Endothelial cell of umbilical vein (primary cell): ENCODE measurements at regions not wholly inside any gene's neighbourhood (a gene's known extent, or its start where the extent isn't known, plus 50 kb on each side); places are given as distances from the start of the nearest gene placed in this dataset.

ENCODE experiments used
- BruUV-seq: library from RNA; stranded (reverse); fragments of 400-500 nt; replicated peaks from 2 replicates; lab custom pipeline; 2021; lab: Mats Ljungman, UMichigan
- CTCF ChIA-PET: fragments of 300-600, 350-600 bp; sonication (Branson Sonifier 250); formaldehyde crosslinking; loops from one replicate; lab custom pipeline; 2021; ENCODE audit warnings: antibody characterized with exemption, inconsistent platforms; lab: Charles Lee
- POLR2A ChIA-PET: fragments of 300-600, 350-600 bp; sonication (Branson Sonifier 250); formaldehyde crosslinking; loops from one replicate; lab custom pipeline; 2021; ENCODE audit warnings: antibody characterized with exemption, inconsistent platforms; lab: Charles Lee
- DNase-seq: peaks from one replicate; pipeline ENCODE4 v3.0.0-alpha.2; 2011; ENCODE audit warnings: low read depth, low spot score
- FAIRE-seq: peaks from 2 replicates; lab custom pipeline; 2011; peaks lifted over from hg19 to GRCh38; lab: Jason Lieb, UNC
- H2AFZ ChIP-seq: 2 replicates; pipeline ENCODE4 v1.6.0; 2012; ENCODE audit warnings: low read depth, low read length, control low read depth, inconsistent platforms
- H3K27ac ChIP-seq: 2 replicates; pipeline ENCODE4 v1.5.1; 2011; ENCODE audit warnings: low read depth, mild to moderate bottlenecking, control low read depth, low read length, moderate library complexity; ENCODE audit not compliant: insufficient read depth
- H3K27me3 ChIP-seq, 2 experiments: 2 replicates each; pipeline versions ENCODE4 v1.6.0 to v1.6.1; 2011; ENCODE audit warnings: low read length in 2 of 2, mixed read lengths in 1 of 2; ENCODE audit not compliant: control insufficient read depth in 2 of 2, insufficient read depth in 2 of 2
- H3K36me3 ChIP-seq, 2 experiments: 2 replicates in 1 of 2; 3 replicates in 1 of 2; pipeline ENCODE4 v1.5.1; 2011; ENCODE audit warnings: low read length in 2 of 2, mild to moderate bottlenecking in 1 of 2, moderate library complexity in 1 of 2; ENCODE audit not compliant: control insufficient read depth in 2 of 2, insufficient read depth in 2 of 2; ENCODE audit errors: extremely low read depth in 1 of 2
- H3K4me1 ChIP-seq: 3 replicates; pipeline ENCODE4 v1.5.1; 2011; ENCODE audit warnings: mild to moderate bottlenecking, low read length; ENCODE audit not compliant: control insufficient read depth, insufficient read depth; ENCODE audit errors: extremely low read depth
- H3K4me2 ChIP-seq: 2 replicates; pipeline ENCODE4 v1.6.1; 2011; ENCODE audit warnings: low read length, control low read depth, mixed read lengths; ENCODE audit not compliant: insufficient read depth
- H3K4me3 ChIP-seq, 3 experiments: fragments of 200-600 bp in 1 of 3; sonication (generic), shearing (Covaris generic) in 1 of 3; replicated peaks in 1 of 3; 2 replicates each; pipeline ENCODE4 v1.5.1; 2011 to 2016; ENCODE audit warnings: control low read depth in 3 of 3, low read length in 3 of 3, mild to moderate bottlenecking in 2 of 3, inconsistent platforms in 1 of 3, low read depth in 1 of 3, moderate library complexity in 1 of 3; ENCODE audit not compliant: insufficient read depth in 1 of 3
- H3K79me2 ChIP-seq: 2 replicates; pipeline ENCODE4 v1.6.0; 2012; ENCODE audit warnings: low read length, inconsistent platforms; ENCODE audit not compliant: control insufficient read depth, insufficient read depth
- H3K9ac ChIP-seq: replicated peaks from 2 replicates; pipeline ENCODE3; 2011; ENCODE audit warnings: low read length, control low read depth; ENCODE audit not compliant: insufficient read depth; ENCODE audit errors: extremely low read depth
- H3K9me1 ChIP-seq: replicated peaks from 3 replicates; pipeline ENCODE4 v1.6.0; 2011; ENCODE audit warnings: mild to moderate bottlenecking, low read length; ENCODE audit not compliant: control insufficient read depth, insufficient read depth; ENCODE audit errors: extremely low read depth
- H3K9me3 ChIP-seq: replicated peaks from 2 replicates; pipeline ENCODE4 v1.5.1; 2012; ENCODE audit warnings: low read length, inconsistent platforms; ENCODE audit not compliant: control insufficient read depth, insufficient read depth
- H4K20me1 ChIP-seq: replicated peaks from 2 replicates; pipeline ENCODE3; 2011; ENCODE audit warnings: mild to moderate bottlenecking, low read length; ENCODE audit not compliant: control insufficient read depth, insufficient read depth; ENCODE audit errors: extremely low read depth
- CTCF ChIP-seq, 2 donors: IDR thresholded peaks; 1 replicate in 1 of 2; 2 replicates in 1 of 2; pipeline ENCODE4 v1.5.1; 2011; ENCODE audit warnings: low read length in 2 of 2, mild to moderate bottlenecking in 2 of 2, moderate library complexity in 2 of 2, control low read depth in 1 of 2, inconsistent platforms in 1 of 2, low read depth in 1 of 2; ENCODE audit not compliant: insufficient read depth in 1 of 2; ENCODE audit errors: extremely low read depth in 1 of 2
- EZH2 ChIP-seq: IDR thresholded peaks from 2 replicates; pipeline ENCODE4 v1.6.1; 2012; ENCODE audit warnings: borderline replicate concordance, low read depth, mild to moderate bottlenecking, moderate library complexity, low read length, inconsistent platforms; ENCODE audit not compliant: severe bottlenecking
- FOS ChIP-seq: IDR thresholded peaks from 2 replicates; pipeline ENCODE4 v1.6.1; 2011; ENCODE audit warnings: mild to moderate bottlenecking, low read length, moderate library complexity, borderline replicate concordance; ENCODE audit not compliant: insufficient read depth
- GATA2 ChIP-seq: IDR thresholded peaks from 2 replicates; pipeline ENCODE4 v1.7.0; 2011; ENCODE audit warnings: low read depth, mild to moderate bottlenecking, moderate library complexity, mixed read lengths, low read length; ENCODE audit not compliant: insufficient read length, insufficient read depth
- JUN ChIP-seq: IDR thresholded peaks from 2 replicates; pipeline ENCODE4 v1.6.1; 2011; ENCODE audit warnings: borderline replicate concordance, low read depth; ENCODE audit not compliant: insufficient read length, insufficient read depth
- MAX ChIP-seq: IDR thresholded peaks from 2 replicates; pipeline ENCODE4 v1.6.1; 2011; ENCODE audit not compliant: insufficient read depth, insufficient read length
- MYC ChIP-seq: IDR thresholded peaks from one replicate; pipeline ENCODE4 v1.6.1; 2011; ENCODE audit warnings: mild to moderate bottlenecking, low read depth, low read length
- POLR2A ChIP-seq: IDR thresholded peaks from 2 replicates; pipeline ENCODE4 v1.6.1; 2012; ENCODE audit warnings: low read depth, mild to moderate bottlenecking, control low read depth, low read length
- POLR2AphosphoS5 ChIP-seq: IDR thresholded peaks from 2 replicates; pipeline ENCODE4 v1.6.1; 2012; ENCODE audit warnings: low read depth, mild to moderate bottlenecking, control low read depth, low read length, moderate library complexity; ENCODE audit not compliant: insufficient read depth
- dilution Hi-C: fragments of 300-500 bp; cut with MboI; formaldehyde crosslinking; loops from one replicate; pipeline ENCODE4 v1.15.0; 2019; ENCODE audit warnings: low sequenced_read_pairs; ENCODE audit not compliant: extremely low pct_ligation_motif_present
- intact Hi-C: fragments of 100-400 bp; cut with micrococcal nuclease; formaldehyde crosslinking; loops from one replicate; pipeline ENCODE4 v1.10.0; 2022

GRCh38 chr12:76290963-76291859, 57.0 kb downstream of the BBS10 start:
- intact Hi-C loops (no loop called here), dilution Hi-C loops (no loop called here)
- Histone ChIP-seq H3K4me3 (no peak overlapping the region), H3K79me2 (peaks cover 34% of the 10 kb centered on the region), H3K4me2 (no peak overlapping the region), H3K27ac (no peak overlapping the region), H3K36me3 (no peaks in the 10 kb centered on the region), H3K27me3 (no peaks in the 10 kb centered on the region), H3K9me1 (no peaks in the 10 kb centered on the region), H3K9me3 (no peaks in the 10 kb centered on the region), H4K20me1 (no peaks in the 10 kb centered on the region), H2AFZ (no peak overlapping the region), H3K9ac (no peak overlapping the region), H3K4me1 (no peaks in the 10 kb centered on the region)
- CTCF ChIA-PET: interaction anchor here (0.5 to 1.4 kb wide), 2 partner anchors 54 to 56 kb away, joined by 3 to 4 read pairs; no protein-coding TSS in a partner anchor
- BruUV-seq: no TSS peak
- FAIRE-seq: no peak
- POLR2A ChIA-PET: no interaction called here
- TF ChIP-seq MAX: no peak
- no peak for TF ChIP-seq GATA2
- no peak for TF ChIP-seq FOS
- no peak for TF ChIP-seq JUN
- no peak for TF ChIP-seq CTCF (IDR thresholded peaks at IDR 0.05; ENCODE audit: extremely low read depth in 1 of 2, insufficient read depth in 1 of 2, low read depth in 1 of 2, low read length in 2 of 2)
- TF ChIP-seq EZH2: no peak
- no peak for TF ChIP-seq POLR2A
- TF ChIP-seq MYC: no peak
- TF ChIP-seq POLR2AphosphoS5: no peak
- DNase-seq: no peak
